ENCODE measurements at regions not wholly inside any gene's neighbourhood (a gene's known extent, or its start where the extent isn't known, plus 50 kb on each side); places are given as distances from the start of the nearest gene placed in this dataset.

GRCh38 chr11:129596351-129596750 is 219.3 kb upstream of the TMEM45B start:
- TF ChIP-seq PAX5 (IDR thresholded peaks at IDR 0.05; ENCODE audit: insufficient read depth, low read length, severe bottlenecking), result no peak
- no peak for TF ChIP-seq POLR2AphosphoS5 (IDR thresholded peaks at IDR 0.05; ENCODE audit: low read depth, low read length)
- no peak for TF ChIP-seq TAF1 (IDR thresholded peaks at IDR 0.05; ENCODE audit: low read depth, low read length)
- TF ChIP-seq POLR2A (IDR thresholded peaks at IDR 0.05; ENCODE audit: low read depth, low read length), result no peak
- FAIRE-seq, result no peak
- no peak for DNase-seq (ENCODE audit: insufficient read length, low spot score)

DNA sequence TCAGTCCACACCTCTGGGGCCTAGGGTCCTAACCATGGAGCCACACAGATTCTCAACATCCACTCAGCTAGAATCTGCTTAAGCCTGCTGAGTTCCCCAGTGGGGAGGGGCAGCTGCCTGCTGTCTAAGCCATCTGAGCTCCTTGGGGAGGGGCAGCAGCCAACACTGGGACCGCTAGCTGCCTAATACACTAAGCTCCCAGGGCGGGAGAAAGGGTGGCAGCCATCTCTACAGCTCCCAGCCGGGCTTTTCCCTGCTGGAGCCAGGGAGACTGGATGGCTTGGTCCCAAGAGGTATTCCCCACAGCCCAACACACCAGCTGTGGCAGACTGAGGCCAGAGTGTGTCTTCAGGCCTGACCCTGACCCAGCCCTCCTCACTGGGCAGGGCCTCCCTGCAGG is 217.3 kb upstream of the TMEM45B start:
- DNase-seq (ENCODE audit: insufficient read length, low spot score) (no peak), FAIRE-seq (no peak)
- no peak for TF ChIP-seq TAF1 (IDR thresholded peaks at IDR 0.05; ENCODE audit: low read depth, low read length)
- no peak for TF ChIP-seq SPI1 (IDR thresholded peaks at IDR 0.05; ENCODE audit: low read depth, low read length)
- no peak for TF ChIP-seq POLR2A (IDR thresholded peaks at IDR 0.05; ENCODE audit: low read depth, low read length)
- TF ChIP-seq POLR2AphosphoS5 (IDR thresholded peaks at IDR 0.05; ENCODE audit: low read depth, low read length), result no peak
- TF ChIP-seq PAX5 (IDR thresholded peaks at IDR 0.05; ENCODE audit: insufficient read depth, low read length, severe bottlenecking), result no peak

DNA sequence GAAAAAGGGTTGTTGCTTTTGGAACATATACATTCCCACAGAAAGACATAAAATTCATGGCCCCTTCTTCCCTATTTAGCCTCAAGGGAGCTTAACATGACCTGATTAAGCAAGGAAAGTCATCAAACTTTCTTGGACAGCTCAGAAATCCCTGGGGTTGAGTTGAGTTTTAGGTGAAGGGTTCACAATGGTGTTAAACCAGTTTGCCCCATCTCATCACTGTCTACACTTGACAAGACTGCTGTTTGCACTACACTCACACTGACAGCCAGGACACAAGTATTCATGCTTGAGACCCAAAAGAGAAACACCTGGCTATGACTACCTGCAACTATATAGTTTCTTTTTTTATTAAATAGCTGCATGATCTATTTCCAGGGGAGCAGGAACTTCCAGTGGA is 209.8 kb upstream of the TMEM45B start:
- TF ChIP-seq TAF1 (IDR thresholded peaks at IDR 0.05; ENCODE audit: low read depth, low read length) (no peak), POLR2AphosphoS5 (IDR thresholded peaks at IDR 0.05; ENCODE audit: low read depth, low read length) (no peak), SPI1 (IDR thresholded peaks at IDR 0.05; ENCODE audit: low read depth, low read length) (no peak), POU2F2 (IDR thresholded peaks at IDR 0.05; ENCODE audit: low read depth, low read length) (no peak), PAX5 (IDR thresholded peaks at IDR 0.05; ENCODE audit: insufficient read depth, low read length, severe bottlenecking) (no peak), POLR2A (IDR thresholded peaks at IDR 0.05; ENCODE audit: low read depth, low read length) (no peak)
- DNase-seq (ENCODE audit: insufficient read length, low spot score) (no peak), FAIRE-seq (no peak)

- DNase-seq (ENCODE audit: insufficient read length, low spot score) (no peak), FAIRE-seq (no peak)
- TF ChIP-seq POLR2AphosphoS5 (IDR thresholded peaks at IDR 0.05; ENCODE audit: low read depth, low read length) (no peak), POU2F2 (IDR thresholded peaks at IDR 0.05; ENCODE audit: low read depth, low read length) (no peak), TAF1 (IDR thresholded peaks at IDR 0.05; ENCODE audit: low read depth, low read length) (no peak), SPI1 (IDR thresholded peaks at IDR 0.05; ENCODE audit: low read depth, low read length) (no peak), PAX5 (IDR thresholded peaks at IDR 0.05; ENCODE audit: insufficient read depth, low read length, severe bottlenecking) (no peak)
These were observed 206.9 kb upstream of the TMEM45B start for GRCh38 chr11:129608711-129609110.

GRCh38 chr11:129610125-129610524 is 205.5 kb upstream of the TMEM45B start:
- DNase-seq (ENCODE audit: insufficient read length, low spot score) (no peak), FAIRE-seq (no peak)
- TF ChIP-seq TAF1 (IDR thresholded peaks at IDR 0.05; ENCODE audit: low read depth, low read length), result no peak
- no peak for TF ChIP-seq SPI1 (IDR thresholded peaks at IDR 0.05; ENCODE audit: low read depth, low read length)
- no peak for TF ChIP-seq POLR2AphosphoS5 (IDR thresholded peaks at IDR 0.05; ENCODE audit: low read depth, low read length)
- TF ChIP-seq POLR2A (IDR thresholded peaks at IDR 0.05; ENCODE audit: low read depth, low read length), result no peak
- TF ChIP-seq PAX5 (IDR thresholded peaks at IDR 0.05; ENCODE audit: insufficient read depth, low read length, severe bottlenecking), result no peak
- no peak for TF ChIP-seq POU2F2 (IDR thresholded peaks at IDR 0.05; ENCODE audit: low read depth, low read length)

- FAIRE-seq (no peak), DNase-seq (ENCODE audit: insufficient read length, low spot score) (no peak)
- TF ChIP-seq POLR2A (IDR thresholded peaks at IDR 0.05; ENCODE audit: low read depth, low read length) (no peak), SPI1 (IDR thresholded peaks at IDR 0.05; ENCODE audit: low read depth, low read length) (no peak), POU2F2 (IDR thresholded peaks at IDR 0.05; ENCODE audit: low read depth, low read length) (no peak), POLR2AphosphoS5 (IDR thresholded peaks at IDR 0.05; ENCODE audit: low read depth, low read length) (no peak), TAF1 (IDR thresholded peaks at IDR 0.05; ENCODE audit: low read depth, low read length) (no peak), PAX5 (IDR thresholded peaks at IDR 0.05; ENCODE audit: insufficient read depth, low read length, severe bottlenecking) (no peak)
These were observed 205.1 kb upstream of the TMEM45B start for GRCh38 chr11:129610545-129610944.

DNA sequence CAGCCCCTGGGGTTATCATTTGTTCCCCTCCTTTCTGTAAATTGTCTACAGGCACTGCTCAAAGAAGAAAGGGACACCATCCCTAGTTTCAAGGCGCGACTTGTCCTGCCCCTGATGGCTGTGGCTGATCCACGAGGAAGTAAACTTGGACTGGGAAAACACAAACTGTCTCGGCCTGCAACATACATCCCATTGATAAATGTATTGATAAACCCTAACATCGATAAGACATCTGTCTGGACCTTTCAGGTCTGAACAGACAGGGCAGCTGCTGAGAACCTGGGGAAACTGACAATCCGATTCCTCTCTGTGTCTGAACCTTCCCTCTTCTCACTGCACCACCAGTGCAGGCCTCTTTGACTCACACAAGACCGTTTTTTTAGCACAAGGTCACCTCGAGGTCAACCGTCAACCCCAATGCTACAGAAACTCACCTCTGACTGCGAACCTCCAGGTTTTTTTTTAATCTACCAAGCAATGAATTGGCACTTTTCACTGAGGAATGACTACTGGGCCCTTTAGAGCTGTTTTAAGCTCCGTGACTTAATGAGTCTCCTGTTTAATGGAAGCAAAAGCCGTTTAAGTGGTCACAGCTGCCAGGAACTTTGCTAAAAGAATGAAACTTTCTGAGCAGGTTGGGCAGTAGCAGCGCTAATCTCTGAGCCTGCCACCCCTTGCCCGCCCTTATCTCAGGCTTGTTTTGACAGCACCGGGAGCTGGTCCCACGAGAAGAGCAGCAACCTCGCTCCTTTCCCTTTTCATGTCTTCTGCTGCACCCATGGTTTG is 203.8 kb upstream of the TMEM45B start:
- FAIRE-seq (no peak), DNase-seq (ENCODE audit: insufficient read length, low spot score) (no peak)
- no peak for TF ChIP-seq POU2F2 (IDR thresholded peaks at IDR 0.05; ENCODE audit: low read depth, low read length)
- TF ChIP-seq POLR2AphosphoS5 (IDR thresholded peaks at IDR 0.05; ENCODE audit: low read depth, low read length), result no peak
- TF ChIP-seq SPI1 (IDR thresholded peaks at IDR 0.05; ENCODE audit: low read depth, low read length), result no peak
- no peak for TF ChIP-seq TAF1 (IDR thresholded peaks at IDR 0.05; ENCODE audit: low read depth, low read length)
- no peak for TF ChIP-seq POLR2A (IDR thresholded peaks at IDR 0.05; ENCODE audit: low read depth, low read length)
- TF ChIP-seq PAX5 (IDR thresholded peaks at IDR 0.05; ENCODE audit: insufficient read depth, low read length, severe bottlenecking), result no peak

- TF ChIP-seq PAX5 (IDR thresholded peaks at IDR 0.05; ENCODE audit: insufficient read depth, low read length, severe bottlenecking) (no peak), POLR2AphosphoS5 (IDR thresholded peaks at IDR 0.05; ENCODE audit: low read depth, low read length) (no peak), SPI1 (IDR thresholded peaks at IDR 0.05; ENCODE audit: low read depth, low read length) (no peak), POLR2A (IDR thresholded peaks at IDR 0.05; ENCODE audit: low read depth, low read length) (no peak), POU2F2 (IDR thresholded peaks at IDR 0.05; ENCODE audit: low read depth, low read length) (no peak), TAF1 (IDR thresholded peaks at IDR 0.05; ENCODE audit: low read depth, low read length) (no peak)
- FAIRE-seq (no peak), DNase-seq (ENCODE audit: insufficient read length, low spot score) (no peak)
These were observed 203.1 kb upstream of the TMEM45B start for GRCh38 chr11:129612447-129612961.

DNA sequence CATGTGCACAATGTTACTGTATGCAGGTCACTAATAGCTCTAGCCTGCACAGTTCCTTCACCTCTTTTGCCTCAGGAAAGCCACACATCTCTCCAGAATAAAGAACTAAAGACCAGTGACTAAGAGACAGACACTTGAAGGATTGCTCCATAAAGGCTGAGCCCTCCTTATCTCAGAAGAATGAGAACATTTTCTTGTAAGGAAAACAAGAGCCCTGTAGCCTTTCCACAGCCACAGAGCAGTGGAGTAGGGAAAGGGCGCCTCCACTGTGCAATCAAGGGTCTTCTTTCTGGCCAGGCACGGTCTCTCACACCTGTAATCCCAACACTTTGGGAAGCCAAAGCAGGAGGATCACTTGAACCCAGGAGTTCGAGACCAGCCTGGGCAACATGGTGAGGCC is 202.6 kb upstream of the TMEM45B start:
- FAIRE-seq, result no peak
- TF ChIP-seq PAX5 (IDR thresholded peaks at IDR 0.05; ENCODE audit: insufficient read depth, low read length, severe bottlenecking) (no peak), SPI1 (IDR thresholded peaks at IDR 0.05; ENCODE audit: low read depth, low read length) (no peak), TAF1 (IDR thresholded peaks at IDR 0.05; ENCODE audit: low read depth, low read length) (no peak), POU2F2 (IDR thresholded peaks at IDR 0.05; ENCODE audit: low read depth, low read length) (no peak), POLR2AphosphoS5 (IDR thresholded peaks at IDR 0.05; ENCODE audit: low read depth, low read length) (no peak), POLR2A (IDR thresholded peaks at IDR 0.05; ENCODE audit: low read depth, low read length) (no peak)
- DNase-seq (ENCODE audit: insufficient read length, low spot score), result no peak
